GM12878 (cell line): ENCODE measurements at regions not wholly inside any gene's neighbourhood (a gene's known extent, or its start where the extent isn't known, plus 50 kb on each side); places are given as distances from the start of the nearest gene placed in this dataset.

ENCODE experiments used
- ATAC-seq: fragments of 200-7000 bp; cut with Tn5 transposase; 3 replicates; pipeline ENCODE4 v1.9.1; 2020; ENCODE audit warnings: mild to moderate bottlenecking, moderate library complexity
- BruUV-seq: library from RNA; stranded (reverse); fragments of 400-500 nt; replicated peaks from 2 replicates; lab custom pipeline; 2021; lab: Mats Ljungman, UMichigan
- CTCF ChIA-PET: fragments of 300-600 bp; sonication (Branson Sonifier 250); formaldehyde crosslinking; extraction: SDS; loops from one replicate; lab custom pipeline; 2021; ENCODE audit warnings: inconsistent platforms; lab: Yijun Ruan, JAX
- POLR2A ChIA-PET: fragments of 350-600 bp; formaldehyde crosslinking; extraction: SDS; loops from one replicate; lab custom pipeline; 2021; ENCODE audit warnings: inconsistent platforms; lab: Charles Lee
- RAD21 ChIA-PET: fragments of 300-600 bp; sonication (Branson Sonifier 250); formaldehyde crosslinking; loops from one replicate; lab custom pipeline; 2023; ENCODE audit warnings: antibody characterized with exemption; ENCODE audit not compliant: unreplicated experiment; lab: Charles Lee
- SMC1A ChIA-PET: fragments of 300-600 bp; sonication (Branson Sonifier 250); formaldehyde crosslinking; loops from one replicate; lab custom pipeline; 2023; ENCODE audit not compliant: unreplicated experiment, uncharacterized antibody; lab: Charles Lee
- DNase-seq: peaks from one replicate; pipeline ENCODE4 v3.0.0-alpha.2; 2011; ENCODE audit warnings: low read depth, low spot score
- FAIRE-seq: peaks from 3 replicates; lab custom pipeline; 2011; peaks lifted over from hg19 to GRCh38; lab: Jason Lieb, UNC
- H2AFZ ChIP-seq: 2 replicates; pipeline ENCODE4 v1.6.0; 2011; ENCODE audit warnings: low read depth, low read length, control low read depth; ENCODE audit not compliant: control insufficient read depth
- H3K27ac ChIP-seq: 2 replicates; pipeline ENCODE4 v1.5.1; 2011; ENCODE audit warnings: control low read depth; ENCODE audit not compliant: control insufficient read depth, insufficient read depth
- H3K27me3 ChIP-seq, 2 experiments: replicated peaks in 1 of 2; 2 replicates each; pipeline versions ENCODE4 v1.6.0 to v1.6.1; 2011; ENCODE audit warnings: low read length in 1 of 2; ENCODE audit not compliant: control insufficient read depth in 2 of 2, insufficient read depth in 2 of 2
- H3K36me3 ChIP-seq, 2 experiments: 2 replicates each; pipeline ENCODE4 v1.5.1; 2011; ENCODE audit warnings: low read length in 1 of 2; ENCODE audit not compliant: control insufficient read depth in 2 of 2, insufficient read depth in 2 of 2
- H3K4me1 ChIP-seq: 2 replicates; pipeline ENCODE4 v1.6.1; 2011; ENCODE audit warnings: mild to moderate bottlenecking, low read length, moderate library complexity, mixed read lengths; ENCODE audit not compliant: control insufficient read depth, insufficient read depth
- H3K4me2 ChIP-seq: 2 replicates; pipeline ENCODE4 v1.6.0; 2011; ENCODE audit warnings: control low read depth; ENCODE audit not compliant: control insufficient read depth, insufficient read depth
- H3K4me3 ChIP-seq: fragments of 200-600 bp; sonication (generic); 2 replicates; pipeline ENCODE4 v1.5.1; 2016
- H3K79me2 ChIP-seq: 2 replicates; pipeline ENCODE4 v1.6.0; 2011; ENCODE audit warnings: low read length; ENCODE audit not compliant: control insufficient read depth, insufficient read depth
- H3K9ac ChIP-seq: 2 replicates; pipeline ENCODE4 v1.8.0; 2011; ENCODE audit warnings: low read length, control low read depth, mixed read lengths; ENCODE audit not compliant: control insufficient read depth, insufficient read depth
- H3K9me3 ChIP-seq: replicated peaks from 3 replicates; pipeline ENCODE4 v1.5.1; 2011; ENCODE audit warnings: mild to moderate bottlenecking, low read length; ENCODE audit not compliant: control insufficient read depth, insufficient read depth
- H4K20me1 ChIP-seq: 2 replicates; pipeline ENCODE4 v1.6.0; 2011; ENCODE audit not compliant: control insufficient read depth, insufficient read depth
- ATF2 ChIP-seq: IDR thresholded peaks from 2 replicates; pipeline ENCODE4 v1.6.1; 2012; ENCODE audit warnings: low read length, inconsistent platforms
- BCL11A ChIP-seq: IDR thresholded peaks from 2 replicates; pipeline ENCODE4 v1.6.1; 2011; ENCODE audit warnings: low read depth, low read length
- EED ChIP-seq: sonication (generic); IDR thresholded peaks from 2 replicates; pipeline ENCODE4 v1.6.1; 2016; ENCODE audit warnings: antibody characterized with exemption, low read depth
- ESRRA ChIP-seq: IDR thresholded peaks from 2 replicates; pipeline ENCODE4 v1.6.1; 2012; ENCODE audit warnings: mild to moderate bottlenecking, low read length, improper control_type of control experiment
- FOXM1 ChIP-seq: IDR thresholded peaks from 2 replicates; pipeline ENCODE4 v1.6.1; 2012; ENCODE audit warnings: low read depth, mild to moderate bottlenecking, inconsistent platforms, low read length, moderate library complexity
- GABPA ChIP-seq: IDR thresholded peaks from 2 replicates; pipeline ENCODE4 v1.6.1; 2014; ENCODE audit warnings: antibody characterized with exemption, low read depth, mild to moderate bottlenecking, inconsistent platforms
- IRF4 ChIP-seq: IDR thresholded peaks from 2 replicates; pipeline ENCODE4 v1.6.1; 2011; ENCODE audit warnings: low read depth, low read length
- KAT2A ChIP-seq: conservative IDR thresholded peaks from 2 replicates; pipeline ENCODE4 v1.6.1; 2011; ENCODE audit warnings: low read depth, low read length; ENCODE audit not compliant: control insufficient read depth
- KDM1A ChIP-seq: fragments of 200-600 bp; sonication (generic); IDR thresholded peaks from 2 replicates; pipeline ENCODE4 v1.6.1; 2016; ENCODE audit warnings: borderline replicate concordance
- MAX ChIP-seq: IDR thresholded peaks from 2 replicates; pipeline ENCODE4 v1.6.1; 2012; ENCODE audit warnings: low read depth, low read length, improper control_type of control experiment
- NR2C2 ChIP-seq: IDR thresholded peaks from 2 replicates; pipeline ENCODE4 v1.6.1; 2011; ENCODE audit warnings: borderline replicate concordance, low read depth; ENCODE audit not compliant: control insufficient read depth, insufficient read length
- RUNX3 ChIP-seq: IDR thresholded peaks from 2 replicates; pipeline ENCODE4 v1.6.1; 2012; ENCODE audit warnings: low read length, inconsistent platforms
- SUPT20H ChIP-seq: IDR thresholded peaks from 2 replicates; pipeline ENCODE4 v1.6.1; 2011; ENCODE audit warnings: low read depth, mild to moderate bottlenecking, low read length, moderate library complexity, borderline replicate concordance; ENCODE audit not compliant: control insufficient read depth
- TAF1 ChIP-seq: IDR thresholded peaks from 2 replicates; pipeline ENCODE4 v1.6.1; 2011; ENCODE audit warnings: mild to moderate bottlenecking, low read depth, low read length, borderline replicate concordance
- TCF3 ChIP-seq: IDR thresholded peaks from 2 replicates; pipeline ENCODE4 v1.6.1; 2012; ENCODE audit warnings: low read depth, mild to moderate bottlenecking, low read length, borderline replicate concordance; ENCODE audit not compliant: insufficient read depth
- ZBTB4 ChIP-seq: fragments of 450-650 bp; formaldehyde crosslinking; IDR thresholded peaks from 2 replicates; pipeline ENCODE4 v1.4.0; 2022; ENCODE audit warnings: mild to moderate bottlenecking, moderate library complexity
- ZNF217 ChIP-seq: fragments of 450-650 bp; IDR thresholded peaks from 2 replicates; pipeline ENCODE4 v1.6.1; 2017; ENCODE audit warnings: antibody characterized with exemption, mild to moderate bottlenecking
- ZNF274 ChIP-seq: IDR thresholded peaks from one replicate; pipeline ENCODE4 v1.8.0; 2011; ENCODE audit not compliant: insufficient read length, insufficient read depth
- ZNF687 ChIP-seq: fragments of 450-650 bp; IDR thresholded peaks from 2 replicates; pipeline ENCODE4 v1.6.1; 2017; ENCODE audit warnings: mild to moderate bottlenecking, moderate library complexity
- WGBS: methylation state at CpG from one replicate; pipeline ENCODE4 v1.1.6; 2016; ENCODE audit warnings: low lambda C conversion rate; ENCODE audit not compliant: insufficient replicate concordance, insufficient coverage; ENCODE audit errors: missing lambda C conversion rate; 5-methylcytosine and 5-hydroxymethylcytosine counted together
- in situ Hi-C: fragments of 300-500 bp; cut with MboI; formaldehyde crosslinking; loops from 9 replicates; pipeline ENCODE4 v1.14.3; 2018; ENCODE audit warnings: mixed read lengths
- intact Hi-C: fragments of 100-400 bp; cut with micrococcal nuclease; formaldehyde crosslinking; loops from one replicate; pipeline ENCODE4 v1.14.2; 2022; ENCODE audit not compliant: unreplicated experiment

- FAIRE-seq, result no peak
- POLR2A ChIA-PET, result no interaction called here
- TF ChIP-seq ZNF217 (no peak), NR2C2 (no peak), ESRRA (no peak), ATF2 (no peak), TCF3 (no peak), SUPT20H (no peak), GABPA (no peak), TAF1 (no peak), EED (no peak), IRF4 (no peak), ZNF687 (no peak), FOXM1 (no peak), ZBTB4 (CRISPR knock-in tag) (no peak), KDM1A (no peak), MAX (no peak), KAT2A (no peak), ZNF274 (no peak), BCL11A (no peak), RUNX3 (no peak)
Measured at GRCh38 chr5:9958914-9959313, 290.8 kb downstream of the ATPSCKMT start.

More at GRCh38 chr5:9958914-9959313, 290.8 kb downstream of the ATPSCKMT start:
- Histone ChIP-seq H3K9me3 (no peaks in the 10 kb centered on the region), H3K36me3 (no peaks in the 10 kb centered on the region), H3K4me2 (no peak overlapping the region), H3K4me3 (no peak overlapping the region), H4K20me1 (no peaks in the 10 kb centered on the region), H3K27ac (no peak overlapping the region), H2AFZ (no peak overlapping the region), H3K79me2 (no peaks in the 10 kb centered on the region), H3K9ac (no peak overlapping the region), H3K27me3 (no peaks in the 10 kb centered on the region), H3K4me1 (no peaks in the 10 kb centered on the region)
- intact Hi-C loops (no loop called here), in situ Hi-C loops (no loop called here)
- ATAC-seq (no peak), DNase-seq (no peak)
- ChIA-PET RAD21 (no interaction called here), CTCF (no interaction called here), SMC1A (no interaction called here)
- no TSS peak for BruUV-seq
- 6% methylated on average over 5 of the region's 5 CpGs for WGBS
